ENCODE measurements at regions not wholly inside any gene's neighbourhood (a gene's known extent, or its start where the extent isn't known, plus 50 kb on each side); places are given as distances from the start of the nearest gene placed in this dataset.

- FAIRE-seq (no peak), DNase-seq (ENCODE audit: low read depth, low spot score) (peak; percentile 33)
- peaks cover 21% of the 10 kb centered on the region for H3K4me1 ChIP-seq (ENCODE audit: control insufficient read depth, extremely low read depth, insufficient read depth, low read length)
- dilution Hi-C loops (cut with MboI; ENCODE audit: extremely low pct_ligation_motif_present, low sequenced_read_pairs): no loop called here
- no TSS peak for BruUV-seq (replicated peaks)
- no peaks in the 10 kb centered on the region for H4K20me1 ChIP-seq (replicated peaks; ENCODE audit: control insufficient read depth, extremely low read depth, insufficient read depth, low read length)
- H3K79me2 ChIP-seq (ENCODE audit: control insufficient read depth, insufficient read depth, low read length): peaks cover 1% of the 10 kb centered on the region
- no peaks in the 10 kb centered on the region for H3K27me3 ChIP-seq (ENCODE audit: control insufficient read depth in 2 of 2, insufficient read depth in 2 of 2, low read length in 2 of 2)
- POLR2A ChIA-PET: no interaction called here
- no peak overlapping the region for H2AFZ ChIP-seq (ENCODE audit: low read depth, low read length)
- no peak overlapping the region for H3K4me3 ChIP-seq (replicated peaks in 1 of 3; ENCODE audit: insufficient read depth in 1 of 3, low read depth in 1 of 3, low read length in 3 of 3)
- CTCF ChIA-PET: no interaction called here
- no peak overlapping the region for H3K4me2 ChIP-seq (ENCODE audit: insufficient read depth, low read length)
- no peak overlapping the region for H3K27ac ChIP-seq (ENCODE audit: insufficient read depth, low read depth, low read length)
- no peaks in the 10 kb centered on the region for H3K36me3 ChIP-seq (ENCODE audit: control insufficient read depth in 2 of 2, extremely low read depth in 1 of 2, insufficient read depth in 2 of 2, low read length in 2 of 2)
- no peaks in the 10 kb centered on the region for H3K9me1 ChIP-seq (replicated peaks; ENCODE audit: control insufficient read depth, extremely low read depth, insufficient read depth, low read length)
- no peak for TF ChIP-seq EZH2 (IDR thresholded peaks at IDR 0.05; ENCODE audit: borderline replicate concordance, low read depth, low read length, severe bottlenecking)
- TF ChIP-seq POLR2A (IDR thresholded peaks at IDR 0.05; ENCODE audit: low read depth, low read length): no peak
- TF ChIP-seq JUN (IDR thresholded peaks at IDR 0.05; ENCODE audit: borderline replicate concordance, insufficient read depth, insufficient read length, low read depth): no peak
- no peak for TF ChIP-seq CTCF (IDR thresholded peaks at IDR 0.05; ENCODE audit: extremely low read depth in 1 of 2, insufficient read depth in 1 of 2, low read depth in 1 of 2, low read length in 2 of 2)
- TF ChIP-seq POLR2AphosphoS5 (IDR thresholded peaks at IDR 0.05; ENCODE audit: insufficient read depth, low read depth, low read length): no peak
- TF ChIP-seq GATA2 (IDR thresholded peaks at IDR 0.05; ENCODE audit: insufficient read depth, insufficient read length, low read depth, low read length): no peak
- no peak for TF ChIP-seq MAX (IDR thresholded peaks at IDR 0.05; ENCODE audit: insufficient read depth, insufficient read length)
- TF ChIP-seq MYC (IDR thresholded peaks at IDR 0.05; ENCODE audit: low read depth, low read length): no peak
- TF ChIP-seq FOS (IDR thresholded peaks at IDR 0.05; ENCODE audit: borderline replicate concordance, insufficient read depth, low read length): no peak
- intact Hi-C loops (cut with micrococcal nuclease): loop anchor here (5.0 kb wide), 1 partner anchor 52 kb away; no protein-coding TSS in a partner anchor
- no peak overlapping the region for H3K9ac ChIP-seq (replicated peaks; ENCODE audit: extremely low read depth, insufficient read depth, low read length)
- no peaks in the 10 kb centered on the region for H3K9me3 ChIP-seq (replicated peaks; ENCODE audit: control insufficient read depth, insufficient read depth, low read length)
Observed at GRCh38 chr1:232574889-232575762, 54.8 kb downstream of the SIPA1L2 start.

Data from endothelial cell of umbilical vein (primary cell).